Endothelial cell (in vitro differentiated cells): ENCODE measurements at regions not wholly inside any gene's neighbourhood (a gene's known extent, or its start where the extent isn't known, plus 50 kb on each side); places are given as distances from the start of the nearest gene placed in this dataset.

Experiments
- DNase-seq: peaks from one replicate; pipeline ENCODE4 v3.0.0; 2021; ENCODE audit warnings: low spot score
- H3K27ac Mint-ChIP-seq: one replicate; pipeline ENCODE4 v1.8.0; 2021; ENCODE audit warnings: mixed read lengths, inconsistent platforms; ENCODE audit not compliant: unreplicated experiment
- H3K27me3 Mint-ChIP-seq: one replicate; pipeline ENCODE4 v1.8.0; 2021; ENCODE audit warnings: mild to moderate bottlenecking, moderate library complexity, mixed read lengths, inconsistent platforms; ENCODE audit not compliant: unreplicated experiment
- H3K36me3 Mint-ChIP-seq: one replicate; pipeline ENCODE4 v1.8.0; 2021; ENCODE audit warnings: mild to moderate bottlenecking, low read depth, mixed read lengths, inconsistent platforms; ENCODE audit not compliant: unreplicated experiment
- H3K4me1 Mint-ChIP-seq: one replicate; pipeline ENCODE4 v1.8.0; 2021; ENCODE audit warnings: mild to moderate bottlenecking, mixed read lengths, inconsistent platforms; ENCODE audit not compliant: unreplicated experiment
- H3K4me3 Mint-ChIP-seq: one replicate; pipeline ENCODE4 v1.8.0; 2021; ENCODE audit warnings: mild to moderate bottlenecking, mixed read lengths, inconsistent platforms; ENCODE audit not compliant: unreplicated experiment
- H3K9me3 Mint-ChIP-seq: one replicate; pipeline ENCODE4 v1.8.0; 2021; ENCODE audit warnings: mixed read lengths, inconsistent platforms; ENCODE audit not compliant: unreplicated experiment
- TF ChIP-seq, protein P1 (sequence below): fragments of 200-600 bp; sonication (generic); IDR thresholded peaks from one replicate; pipeline ENCODE4 v1.5.0; 2021; ENCODE audit warnings: antibody characterized with exemption; ENCODE audit not compliant: unreplicated experiment

DNA sequence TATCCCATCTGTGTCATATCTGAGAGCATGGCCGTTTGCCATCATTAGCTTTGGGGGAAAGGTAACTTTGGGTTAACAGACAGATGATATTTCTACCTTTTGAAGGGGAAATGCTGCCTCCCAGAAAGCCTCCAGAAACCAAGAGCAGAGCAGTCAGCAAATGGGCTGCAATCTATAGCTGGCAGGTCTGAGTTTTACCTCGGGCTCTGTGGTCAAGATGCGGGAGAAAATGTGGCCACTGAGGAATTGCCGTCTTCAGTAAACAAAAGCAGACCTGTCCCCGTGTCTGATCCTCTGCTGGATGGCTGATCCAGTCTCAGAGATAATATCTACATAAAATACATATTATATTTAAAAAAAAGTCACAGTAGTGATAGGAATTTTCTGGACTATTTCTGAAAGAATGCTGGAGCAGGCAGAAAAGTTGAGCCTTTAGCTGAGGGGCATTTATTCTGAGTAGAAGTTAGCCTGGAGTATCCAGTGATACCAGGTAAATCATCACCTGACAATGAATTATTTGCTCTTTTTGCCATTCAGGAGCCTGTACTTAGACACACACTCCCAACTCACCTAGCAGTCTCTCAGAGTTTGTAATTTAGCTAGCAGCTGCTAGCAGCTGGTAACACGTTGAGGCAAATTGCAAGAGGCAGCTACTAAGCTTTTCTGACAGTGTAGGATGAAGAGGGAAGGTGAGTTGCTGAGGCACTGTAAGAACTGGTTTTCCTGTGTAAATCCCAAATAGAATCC lies 285.3 kb upstream of the RARB start:
- no peaks in the 10 kb centered on the region for H3K9me3 Mint-ChIP-seq
- TF ChIP-seq, protein P1, sequence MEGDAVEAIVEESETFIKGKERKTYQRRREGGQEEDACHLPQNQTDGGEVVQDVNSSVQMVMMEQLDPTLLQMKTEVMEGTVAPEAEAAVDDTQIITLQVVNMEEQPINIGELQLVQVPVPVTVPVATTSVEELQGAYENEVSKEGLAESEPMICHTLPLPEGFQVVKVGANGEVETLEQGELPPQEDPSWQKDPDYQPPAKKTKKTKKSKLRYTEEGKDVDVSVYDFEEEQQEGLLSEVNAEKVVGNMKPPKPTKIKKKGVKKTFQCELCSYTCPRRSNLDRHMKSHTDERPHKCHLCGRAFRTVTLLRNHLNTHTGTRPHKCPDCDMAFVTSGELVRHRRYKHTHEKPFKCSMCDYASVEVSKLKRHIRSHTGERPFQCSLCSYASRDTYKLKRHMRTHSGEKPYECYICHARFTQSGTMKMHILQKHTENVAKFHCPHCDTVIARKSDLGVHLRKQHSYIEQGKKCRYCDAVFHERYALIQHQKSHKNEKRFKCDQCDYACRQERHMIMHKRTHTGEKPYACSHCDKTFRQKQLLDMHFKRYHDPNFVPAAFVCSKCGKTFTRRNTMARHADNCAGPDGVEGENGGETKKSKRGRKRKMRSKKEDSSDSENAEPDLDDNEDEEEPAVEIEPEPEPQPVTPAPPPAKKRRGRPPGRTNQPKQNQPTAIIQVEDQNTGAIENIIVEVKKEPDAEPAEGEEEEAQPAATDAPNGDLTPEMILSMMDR = no peak
- H3K4me3 Mint-ChIP-seq = no peak overlapping the region
- no peaks in the 10 kb centered on the region for H3K27me3 Mint-ChIP-seq
- no peak overlapping the region for H3K27ac Mint-ChIP-seq
- no peak for DNase-seq
- no peaks in the 10 kb centered on the region for H3K4me1 Mint-ChIP-seq
- no peaks in the 10 kb centered on the region for H3K36me3 Mint-ChIP-seq

DNA sequence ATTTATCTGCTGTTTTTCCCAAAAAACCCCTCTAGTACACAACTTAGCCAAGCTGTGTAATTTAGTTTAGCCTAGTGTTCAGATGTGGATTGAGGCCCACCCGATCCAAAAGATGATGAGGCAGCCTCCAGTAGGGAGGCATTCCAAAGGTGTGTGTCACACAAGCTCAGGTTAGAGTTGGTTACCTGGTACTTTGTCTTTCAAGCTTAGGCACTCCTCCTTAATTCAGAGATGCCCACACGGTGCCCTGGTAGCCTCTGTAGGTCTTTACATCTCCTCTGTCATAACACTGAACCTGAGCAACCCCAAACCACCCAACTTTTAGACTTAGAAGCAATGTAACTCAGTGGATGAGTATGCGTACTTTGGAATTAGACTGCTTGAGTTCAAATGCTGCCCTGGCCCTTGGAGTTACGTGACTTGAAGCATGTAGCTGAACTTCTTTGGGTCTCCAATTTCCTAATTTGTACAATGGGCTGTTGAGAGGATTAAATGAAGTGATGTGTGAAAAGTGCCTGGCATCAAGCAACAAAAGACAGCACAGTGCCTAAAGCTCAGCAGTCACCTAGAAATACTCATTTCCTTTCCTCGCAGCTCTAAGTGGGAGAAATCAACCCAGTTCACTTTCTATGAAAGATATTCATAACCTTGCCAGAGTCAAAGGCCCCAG lies 284.6 kb upstream of the RARB start:
- H3K9me3 Mint-ChIP-seq = no peaks in the 10 kb centered on the region
- H3K27ac Mint-ChIP-seq = no peak overlapping the region
- no peaks in the 10 kb centered on the region for H3K27me3 Mint-ChIP-seq
- no peaks in the 10 kb centered on the region for H3K4me1 Mint-ChIP-seq
- H3K36me3 Mint-ChIP-seq = no peaks in the 10 kb centered on the region
- TF ChIP-seq, protein P1 = no peak
- no peak overlapping the region for H3K4me3 Mint-ChIP-seq
- no peak for DNase-seq

DNA sequence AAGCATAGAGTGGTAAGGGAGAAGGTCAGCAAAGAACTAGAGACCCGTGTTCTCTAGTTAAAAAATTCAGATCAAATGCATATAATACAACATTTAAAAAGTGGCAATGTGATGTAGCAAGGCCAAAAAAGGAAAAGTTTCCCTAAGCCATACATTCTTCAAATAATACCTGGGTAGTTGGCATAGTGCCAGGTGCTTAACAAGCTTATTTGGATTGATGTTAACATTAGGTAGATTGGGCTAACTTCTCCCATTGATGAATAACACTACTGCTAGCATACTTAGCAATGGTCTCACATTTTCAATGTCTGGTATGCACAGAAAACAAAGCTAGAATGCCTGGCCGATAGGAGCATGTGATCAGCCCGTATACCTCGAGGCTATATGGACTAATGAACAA lies 283.6 kb upstream of the RARB start:
- H3K27ac Mint-ChIP-seq = no peak overlapping the region
- DNase-seq = no peak
- TF ChIP-seq, protein P1 = no peak

DNA sequence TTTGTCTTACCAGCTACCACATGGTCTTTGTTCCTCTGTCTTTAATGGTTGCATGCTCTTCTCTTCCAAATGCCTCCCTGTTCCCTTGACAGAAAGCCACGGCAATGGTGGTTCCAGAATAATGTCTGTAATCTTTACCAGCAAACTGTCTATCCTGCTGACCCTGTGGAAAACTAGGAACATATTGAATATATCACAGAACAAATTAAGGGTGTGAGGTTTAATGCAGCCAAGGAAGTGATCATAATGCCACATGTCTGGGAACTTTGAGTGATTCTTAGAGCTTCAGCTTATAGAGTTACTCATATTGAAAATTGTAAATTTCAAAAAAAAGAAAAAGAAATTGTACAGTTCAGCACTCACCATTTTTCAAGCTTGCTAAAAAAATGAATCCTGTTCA lies 282.9 kb upstream of the RARB start:
- H3K4me1 Mint-ChIP-seq = peaks cover 2% of the 10 kb centered on the region
- no peaks in the 10 kb centered on the region for H3K27me3 Mint-ChIP-seq
- TF ChIP-seq, protein P1 = no peak
- H3K9me3 Mint-ChIP-seq = no peaks in the 10 kb centered on the region
- H3K27ac Mint-ChIP-seq = no peak overlapping the region
- H3K36me3 Mint-ChIP-seq = no peaks in the 10 kb centered on the region
- no peak for DNase-seq
- H3K4me3 Mint-ChIP-seq = no peak overlapping the region

More for the DNA sequence above, 283.6 kb upstream of the RARB start:
- H3K4me1 Mint-ChIP-seq = peaks cover 2% of the 10 kb centered on the region
- no peaks in the 10 kb centered on the region for H3K27me3 Mint-ChIP-seq
- H3K9me3 Mint-ChIP-seq = no peaks in the 10 kb centered on the region
- no peaks in the 10 kb centered on the region for H3K36me3 Mint-ChIP-seq
- no peak overlapping the region for H3K4me3 Mint-ChIP-seq

DNA sequence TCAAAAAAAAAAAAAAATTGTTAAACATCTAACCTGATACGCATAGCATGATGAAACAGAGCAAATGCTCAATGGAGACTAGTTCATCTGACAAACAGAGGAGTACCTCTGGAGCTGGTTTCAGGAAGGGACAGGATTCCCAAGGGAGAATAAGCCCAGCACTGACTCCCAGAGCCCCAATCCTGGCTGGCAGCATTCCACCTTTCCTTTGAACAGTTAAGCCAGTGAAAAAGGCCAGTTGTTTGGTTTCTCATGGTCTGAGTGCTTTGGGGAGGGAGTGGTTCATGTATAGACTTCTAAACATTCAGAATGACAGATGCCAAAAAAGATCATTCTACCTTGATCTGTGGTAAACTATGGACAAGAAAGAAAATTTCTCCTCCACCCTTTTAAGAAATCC lies 277.9 kb upstream of the RARB start:
- TF ChIP-seq, protein P1 = no peak
- Mint-ChIP-seq H3K4me3 (no peak overlapping the region), H3K27me3 (peaks cover 3% of the 10 kb centered on the region), H3K4me1 (peaks cover 23% of the 10 kb centered on the region), H3K36me3 (no peaks in the 10 kb centered on the region), H3K9me3 (no peaks in the 10 kb centered on the region), H3K27ac (peak overlapping the region; percentile 92)
- DNase-seq = no peak
